DND-41 (cell line): ENCODE measurements at regions not wholly inside any gene's neighbourhood (a gene's known extent, or its start where the extent isn't known, plus 50 kb on each side); places are given as distances from the start of the nearest gene placed in this dataset.

Source experiments
- ATAC-seq: fragments of 200-7000 bp; cut with Tn5 transposase; 3 replicates; pipeline ENCODE4 v1.9.1; 2021; ENCODE audit warnings: low read depth; ENCODE audit not compliant: insufficient read depth
- DNase-seq: peaks from one replicate; pipeline ENCODE4 v3.0.0-alpha.2; 2020
- H2AFZ ChIP-seq: 2 replicates; pipeline ENCODE4 v1.6.0; 2012; ENCODE audit warnings: low read depth, low read length
- H3K27ac ChIP-seq: 2 replicates; pipeline ENCODE4 v1.5.1; 2012; ENCODE audit warnings: low read length, inconsistent platforms
- H3K27me3 ChIP-seq: fragments of 200-600 bp; sonication (generic); 2 replicates; pipeline ENCODE4 v1.6.0; 2012; ENCODE audit warnings: low read length, mild to moderate bottlenecking, inconsistent platforms; ENCODE audit not compliant: insufficient read depth, poor library complexity
- H3K36me3 ChIP-seq: 2 replicates; pipeline ENCODE4 v1.5.1; 2012; ENCODE audit warnings: low read length, inconsistent platforms; ENCODE audit not compliant: insufficient read depth
- H3K4me1 ChIP-seq: 2 replicates; pipeline ENCODE4 v1.5.1; 2012; ENCODE audit warnings: mild to moderate bottlenecking, low read length; ENCODE audit not compliant: insufficient read depth
- H3K4me2 ChIP-seq: 2 replicates; pipeline ENCODE4 v1.6.0; 2012; ENCODE audit warnings: mild to moderate bottlenecking, moderate library complexity, low read length, inconsistent platforms; ENCODE audit not compliant: insufficient read depth
- H3K4me3 ChIP-seq, 2 experiments: fragments of 200-600 bp in 1 of 2; shearing (Covaris generic) in 1 of 2; 2 replicates each; pipeline ENCODE4 v1.5.1; 2012 to 2016; ENCODE audit warnings: inconsistent platforms in 2 of 2, low read length in 2 of 2, mild to moderate bottlenecking in 2 of 2, low read depth in 1 of 2, moderate library complexity in 1 of 2
- H3K79me2 ChIP-seq: 2 replicates; pipeline ENCODE4 v1.6.0; 2012; ENCODE audit warnings: low read length, inconsistent platforms; ENCODE audit not compliant: insufficient read depth
- H3K9ac ChIP-seq: 2 replicates; pipeline ENCODE4 v1.6.0; 2012; ENCODE audit warnings: low read depth, mild to moderate bottlenecking, inconsistent platforms, low read length, moderate library complexity
- H3K9me3 ChIP-seq: 2 replicates; pipeline ENCODE4 v1.5.1; 2012; ENCODE audit warnings: low read length, moderate library complexity, mild to moderate bottlenecking, inconsistent platforms; ENCODE audit not compliant: insufficient read depth, severe bottlenecking
- H4K20me1 ChIP-seq: 2 replicates; pipeline ENCODE4 v1.6.0; 2012; ENCODE audit warnings: low read length; ENCODE audit not compliant: insufficient read depth
- EZH2 ChIP-seq: IDR thresholded peaks from 3 replicates; pipeline ENCODE4 v1.6.1; 2012; ENCODE audit warnings: borderline replicate concordance, low read depth, mild to moderate bottlenecking, moderate library complexity, low read length, inconsistent platforms; ENCODE audit not compliant: severe bottlenecking
- TF ChIP-seq, protein P1 (sequence below): IDR thresholded peaks from 2 replicates; pipeline ENCODE4 v1.5.1; 2012; ENCODE audit warnings: borderline replicate concordance, low read length, moderate library complexity, mild to moderate bottlenecking; ENCODE audit not compliant: poor library complexity, severe bottlenecking; ENCODE audit errors: extremely low read depth

DNA sequence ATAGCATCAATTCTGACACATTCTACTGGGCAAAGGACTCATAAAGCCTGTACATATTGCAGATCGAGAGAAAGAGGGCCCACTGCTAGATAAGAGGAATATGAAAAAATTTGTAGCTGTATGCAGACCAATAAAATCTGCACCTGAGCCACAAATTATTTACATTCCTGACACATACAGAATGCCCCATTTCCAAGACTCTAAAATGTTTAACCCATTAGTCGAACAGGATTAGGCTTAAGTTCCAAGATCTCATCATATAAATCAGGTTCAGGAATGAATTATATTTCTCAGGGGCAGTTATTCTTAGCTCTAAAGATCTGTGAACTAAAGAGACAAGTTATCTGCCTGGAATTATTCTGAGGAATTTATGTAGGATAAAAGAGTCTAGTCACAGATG is 1615.8 kb downstream of the ARAP2 start:
- Histone ChIP-seq H3K79me2 (no peaks in the 10 kb centered on the region), H4K20me1 (no peaks in the 10 kb centered on the region), H3K27me3 (no peaks in the 10 kb centered on the region), H3K36me3 (no peaks in the 10 kb centered on the region), H3K9ac (no peak overlapping the region), H3K4me3 (no peak overlapping the region), H3K4me1 (no peaks in the 10 kb centered on the region), H3K9me3 (no peaks in the 10 kb centered on the region), H3K27ac (no peak overlapping the region), H2AFZ (no peak overlapping the region), H3K4me2 (no peak overlapping the region)
- DNase-seq (no peak), ATAC-seq (no peak)
- TF ChIP-seq, protein P1, sequence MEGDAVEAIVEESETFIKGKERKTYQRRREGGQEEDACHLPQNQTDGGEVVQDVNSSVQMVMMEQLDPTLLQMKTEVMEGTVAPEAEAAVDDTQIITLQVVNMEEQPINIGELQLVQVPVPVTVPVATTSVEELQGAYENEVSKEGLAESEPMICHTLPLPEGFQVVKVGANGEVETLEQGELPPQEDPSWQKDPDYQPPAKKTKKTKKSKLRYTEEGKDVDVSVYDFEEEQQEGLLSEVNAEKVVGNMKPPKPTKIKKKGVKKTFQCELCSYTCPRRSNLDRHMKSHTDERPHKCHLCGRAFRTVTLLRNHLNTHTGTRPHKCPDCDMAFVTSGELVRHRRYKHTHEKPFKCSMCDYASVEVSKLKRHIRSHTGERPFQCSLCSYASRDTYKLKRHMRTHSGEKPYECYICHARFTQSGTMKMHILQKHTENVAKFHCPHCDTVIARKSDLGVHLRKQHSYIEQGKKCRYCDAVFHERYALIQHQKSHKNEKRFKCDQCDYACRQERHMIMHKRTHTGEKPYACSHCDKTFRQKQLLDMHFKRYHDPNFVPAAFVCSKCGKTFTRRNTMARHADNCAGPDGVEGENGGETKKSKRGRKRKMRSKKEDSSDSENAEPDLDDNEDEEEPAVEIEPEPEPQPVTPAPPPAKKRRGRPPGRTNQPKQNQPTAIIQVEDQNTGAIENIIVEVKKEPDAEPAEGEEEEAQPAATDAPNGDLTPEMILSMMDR = no peak
- no peak for TF ChIP-seq EZH2

DNA sequence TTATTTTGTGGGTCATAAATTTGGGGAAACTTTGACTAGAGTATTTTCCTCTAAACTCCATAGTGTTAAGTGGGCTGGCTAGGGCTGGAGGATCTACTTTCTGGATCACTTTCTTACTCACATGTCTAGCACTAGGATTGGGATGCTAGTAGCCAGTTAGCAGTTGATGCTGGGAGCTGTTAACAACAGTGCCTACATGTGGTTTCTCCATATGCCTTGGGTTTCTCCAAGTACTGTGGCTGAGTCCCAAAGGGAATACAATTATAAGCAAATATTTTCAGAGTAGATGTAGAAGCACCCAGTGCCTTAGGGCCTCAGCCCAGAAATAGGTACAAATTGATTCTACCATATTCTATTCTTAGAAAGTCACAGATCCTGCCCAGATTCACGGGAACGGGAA is 1614.9 kb downstream of the ARAP2 start:
- Histone ChIP-seq H4K20me1 (no peaks in the 10 kb centered on the region), H3K27me3 (no peaks in the 10 kb centered on the region), H3K4me2 (no peak overlapping the region), H3K79me2 (no peaks in the 10 kb centered on the region), H3K4me3 (no peak overlapping the region), H3K9ac (no peak overlapping the region), H3K9me3 (no peaks in the 10 kb centered on the region), H2AFZ (no peak overlapping the region), H3K36me3 (no peaks in the 10 kb centered on the region), H3K4me1 (no peaks in the 10 kb centered on the region), H3K27ac (no peak overlapping the region)
- ATAC-seq (no peak), DNase-seq (no peak)
- no peak for TF ChIP-seq EZH2
- TF ChIP-seq, protein P1 = no peak

DNA sequence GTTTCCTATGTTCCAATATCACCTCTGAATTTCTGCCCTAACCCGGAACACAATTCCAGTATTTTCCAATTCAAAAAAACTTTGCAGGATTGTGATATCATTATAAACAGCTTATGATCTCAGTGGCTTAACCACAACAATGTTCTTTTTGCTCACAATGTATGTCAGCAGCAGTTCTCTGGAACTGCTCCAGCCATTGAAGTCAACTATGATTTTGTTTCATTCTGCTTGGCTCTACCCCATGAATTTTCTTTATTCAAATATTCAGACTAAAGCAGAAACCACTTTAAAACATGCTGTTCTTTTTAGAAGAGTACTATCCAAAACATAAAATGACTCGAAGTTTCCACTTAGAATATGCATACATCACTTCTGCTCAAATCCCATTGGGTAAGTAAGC is 1611.1 kb downstream of the ARAP2 start:
- H3K27me3 ChIP-seq = no peaks in the 10 kb centered on the region
- H3K4me3 ChIP-seq = no peak overlapping the region
- no peaks in the 10 kb centered on the region for H3K79me2 ChIP-seq
- no peak overlapping the region for H2AFZ ChIP-seq
- H3K9ac ChIP-seq = no peak overlapping the region
- no peak overlapping the region for H3K27ac ChIP-seq
- ATAC-seq = no peak
- no peaks in the 10 kb centered on the region for H4K20me1 ChIP-seq
- no peak for TF ChIP-seq EZH2
- TF ChIP-seq, protein P1 = no peak
- H3K36me3 ChIP-seq = no peaks in the 10 kb centered on the region
- no peaks in the 10 kb centered on the region for H3K4me1 ChIP-seq
- H3K9me3 ChIP-seq = no peaks in the 10 kb centered on the region
- H3K4me2 ChIP-seq = no peak overlapping the region
- DNase-seq = no peak

DNA sequence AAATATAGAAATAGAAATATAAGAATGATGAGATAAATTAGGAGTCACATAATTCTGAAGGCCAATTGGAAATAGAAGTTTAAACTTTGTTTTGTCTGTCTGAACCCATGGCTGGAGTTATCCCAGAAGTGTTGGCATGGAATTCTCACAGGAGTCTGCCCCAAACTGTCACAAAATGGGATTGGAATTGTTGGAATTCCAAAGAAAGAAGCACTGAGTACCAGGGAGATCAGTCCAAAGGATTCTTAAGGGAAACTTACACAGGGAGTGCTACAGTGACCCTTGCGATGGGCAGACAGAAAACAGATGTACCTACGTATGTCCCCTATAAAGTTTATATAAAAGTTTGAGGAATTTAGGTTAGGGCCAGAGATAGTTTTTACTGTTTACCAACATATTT is 1607.7 kb downstream of the ARAP2 start:
- TF ChIP-seq EZH2 = no peak
- TF ChIP-seq, protein P1 = no peak
- DNase-seq (no peak), ATAC-seq (no peak)

More for the DNA sequence above, 1607.7 kb downstream of the ARAP2 start:
- no peaks in the 10 kb centered on the region for H3K9me3 ChIP-seq
- H3K4me3 ChIP-seq = no peak overlapping the region
- no peak overlapping the region for H3K9ac ChIP-seq
- H3K4me1 ChIP-seq = no peaks in the 10 kb centered on the region
- no peaks in the 10 kb centered on the region for H3K27me3 ChIP-seq
- no peak overlapping the region for H3K4me2 ChIP-seq
- no peak overlapping the region for H3K27ac ChIP-seq
- H2AFZ ChIP-seq = no peak overlapping the region
- no peaks in the 10 kb centered on the region for H3K79me2 ChIP-seq
- H4K20me1 ChIP-seq = no peaks in the 10 kb centered on the region
- no peaks in the 10 kb centered on the region for H3K36me3 ChIP-seq
